22Rv1 (cell line): ENCODE measurements at regions not wholly inside any gene's neighbourhood (a gene's known extent, or its start where the extent isn't known, plus 50 kb on each side); places are given as distances from the start of the nearest gene placed in this dataset.

Experiments
- H3K27ac ChIP-seq: fragments of 450-650 bp; 2 replicates; pipeline ENCODE4 v1.5.1; 2017
- ZFX ChIP-seq: fragments of 450-650 bp; IDR thresholded peaks from 2 replicates; pipeline ENCODE4 v1.6.1; 2017; ENCODE audit warnings: antibody characterized with exemption, borderline replicate concordance
- TF ChIP-seq, protein P1 (sequence below): fragments of 450-650 bp; IDR thresholded peaks from 2 replicates; pipeline ENCODE4 v1.5.1; 2017; ENCODE audit warnings: mild to moderate bottlenecking

GRCh38 chr2:226423498-226423960 is 376.1 kb downstream of the IRS1 start:
- TF ChIP-seq, protein P1, sequence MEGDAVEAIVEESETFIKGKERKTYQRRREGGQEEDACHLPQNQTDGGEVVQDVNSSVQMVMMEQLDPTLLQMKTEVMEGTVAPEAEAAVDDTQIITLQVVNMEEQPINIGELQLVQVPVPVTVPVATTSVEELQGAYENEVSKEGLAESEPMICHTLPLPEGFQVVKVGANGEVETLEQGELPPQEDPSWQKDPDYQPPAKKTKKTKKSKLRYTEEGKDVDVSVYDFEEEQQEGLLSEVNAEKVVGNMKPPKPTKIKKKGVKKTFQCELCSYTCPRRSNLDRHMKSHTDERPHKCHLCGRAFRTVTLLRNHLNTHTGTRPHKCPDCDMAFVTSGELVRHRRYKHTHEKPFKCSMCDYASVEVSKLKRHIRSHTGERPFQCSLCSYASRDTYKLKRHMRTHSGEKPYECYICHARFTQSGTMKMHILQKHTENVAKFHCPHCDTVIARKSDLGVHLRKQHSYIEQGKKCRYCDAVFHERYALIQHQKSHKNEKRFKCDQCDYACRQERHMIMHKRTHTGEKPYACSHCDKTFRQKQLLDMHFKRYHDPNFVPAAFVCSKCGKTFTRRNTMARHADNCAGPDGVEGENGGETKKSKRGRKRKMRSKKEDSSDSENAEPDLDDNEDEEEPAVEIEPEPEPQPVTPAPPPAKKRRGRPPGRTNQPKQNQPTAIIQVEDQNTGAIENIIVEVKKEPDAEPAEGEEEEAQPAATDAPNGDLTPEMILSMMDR, result no peak
- TF ChIP-seq ZFX, result no peak
- no peak overlapping the region for H3K27ac ChIP-seq

DNA sequence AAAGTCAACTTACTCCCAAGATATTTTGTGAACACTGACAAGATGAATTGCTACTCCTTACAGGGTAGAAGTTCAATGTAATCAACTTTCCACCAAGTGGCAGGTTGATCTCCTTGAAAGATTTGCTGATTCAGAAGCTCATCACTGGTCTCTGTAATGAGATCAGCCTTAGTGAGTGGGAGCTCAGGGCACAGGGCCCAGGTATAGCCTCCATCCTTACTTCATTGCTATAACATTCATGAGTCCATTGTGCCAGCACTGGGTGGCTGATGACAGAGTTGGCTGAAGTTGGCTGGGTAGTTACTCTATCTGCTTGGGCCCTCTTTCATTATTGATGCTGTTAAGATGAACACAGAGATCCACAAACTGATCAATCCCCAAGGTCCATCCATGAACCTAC is 379.0 kb downstream of the IRS1 start:
- H3K27ac ChIP-seq, result no peak overlapping the region
- TF ChIP-seq ZFX, result no peak
- TF ChIP-seq, protein P1, result no peak

DNA sequence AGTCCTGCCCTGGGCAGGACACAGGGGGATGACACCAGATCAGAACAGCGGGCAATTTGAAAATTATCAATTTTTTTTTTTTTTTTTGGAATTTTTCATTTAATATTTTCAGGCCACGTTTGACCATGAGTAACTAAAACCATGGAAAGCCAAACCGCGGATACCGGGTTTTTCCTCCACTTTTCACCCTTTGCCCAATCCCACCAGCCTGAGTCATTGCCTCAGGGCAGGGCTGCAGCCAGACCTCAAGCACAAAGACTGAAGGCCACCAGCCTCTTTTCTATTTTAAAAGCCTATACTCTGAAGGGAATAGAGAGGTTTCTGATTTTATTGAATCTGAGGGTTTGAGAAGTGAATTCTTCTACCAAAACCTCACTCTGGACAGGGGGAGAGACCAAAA is 381.1 kb downstream of the IRS1 start:
- no peak for TF ChIP-seq ZFX
- TF ChIP-seq, protein P1, result no peak
- no peak overlapping the region for H3K27ac ChIP-seq

GRCh38 chr2:226414335-226414734 is 385.3 kb downstream of the IRS1 start:
- H3K27ac ChIP-seq, result no peak overlapping the region
- TF ChIP-seq, protein P1, result no peak
- TF ChIP-seq ZFX, result no peak

- no peak overlapping the region for H3K27ac ChIP-seq
- TF ChIP-seq ZFX, result no peak
- TF ChIP-seq, protein P1, result no peak
Measured at GRCh38 chr2:226413498-226414130, 386.0 kb downstream of the IRS1 start.

- TF ChIP-seq, protein P1, result no peak
- TF ChIP-seq ZFX, result no peak
- no peak overlapping the region for H3K27ac ChIP-seq
Measured at GRCh38 chr2:226411727-226412360, 387.8 kb downstream of the IRS1 start.

- no peak overlapping the region for H3K27ac ChIP-seq
- TF ChIP-seq ZFX, result no peak
- TF ChIP-seq, protein P1, result no peak
Measured at GRCh38 chr2:226411205-226411604, 388.4 kb downstream of the IRS1 start.
